Esophagus muscularis mucosa (tissue), 4 donors: ENCODE measurements at regions not wholly inside any gene's neighbourhood (a gene's known extent, or its start where the extent isn't known, plus 50 kb on each side); places are given as distances from the start of the nearest gene placed in this dataset.
A peak's percentile ranks its signal among the peaks of the same experiment; 100 is the strongest.

Experiments used
- DNase-seq: peaks from one replicate; pipeline ENCODE4 v3.0.0-alpha.2; 2017; ENCODE audit errors: extremely low spot score
- H3K27ac ChIP-seq, 4 donors: fragments of 200-600 bp; sonication (generic); replicated peaks in 1 of 4; 1 replicate in 3 of 4; 2 replicates in 1 of 4; pipeline ENCODE4 v1.5.1; 2016 to 2019; ENCODE audit warnings: mild to moderate bottlenecking in 1 of 4
- H3K27me3 ChIP-seq, 4 donors: fragments of 200-600 bp; sonication (generic); one replicate each; pipeline versions ENCODE4 v1.5.1 to v1.6.0; 2016 to 2019
- H3K36me3 ChIP-seq, 4 donors: fragments of 200-600 bp; sonication (generic); one replicate each; pipeline ENCODE4 v1.5.1; 2016 to 2019
- H3K4me1 ChIP-seq, 4 donors: fragments of 200-600 bp; sonication (generic); one replicate each; pipeline ENCODE4 v1.5.1; 2016 to 2019
- H3K4me3 ChIP-seq, 4 donors: fragments of 200-600 bp; sonication (generic); 1 replicate in 2 of 4; 2 replicates in 2 of 4; pipeline ENCODE4 v1.5.1; 2016 to 2019; ENCODE audit warnings: mild to moderate bottlenecking in 4 of 4, moderate library complexity in 1 of 4
- H3K9me3 ChIP-seq, 4 donors: fragments of 200-600 bp; sonication (generic); 1 replicate in 3 of 4; 2 replicates in 1 of 4; pipeline ENCODE4 v1.5.1; 2016 to 2019
- EP300 ChIP-seq: sonication (generic); formaldehyde crosslinking; IDR thresholded peaks from one replicate; pipeline ENCODE4 v1.6.1; 2017; ENCODE audit warnings: antibody characterized with exemption
- POLR2A ChIP-seq: fragments of 450-650 bp; IDR thresholded peaks from one replicate; pipeline ENCODE4 v1.6.1; 2017; ENCODE audit warnings: antibody characterized with exemption, moderate library complexity, mild to moderate bottlenecking, low read depth
- POLR2AphosphoS5 ChIP-seq, 2 donors: sonication (generic); formaldehyde crosslinking; IDR thresholded peaks; one replicate each; pipeline ENCODE4 v1.6.1; 2017; ENCODE audit warnings: antibody characterized with exemption in 2 of 2
- WGBS: methylation state at CpG from one replicate; pipeline ENCODE4 v1.1.5; 2018; 5-methylcytosine and 5-hydroxymethylcytosine counted together
- intact Hi-C: fragments of 100-400 bp; cut with DNase I; formaldehyde crosslinking; loops from one replicate; pipeline ENCODE4 v1.15.1; 2023
- TF ChIP-seq, protein P1 (sequence below), 3 experiments: fragments of 200-600 bp in 2 of 3; fragments of 450-650 bp in 1 of 3; sonication (generic) in 2 of 3; IDR thresholded peaks; one replicate each; pipeline ENCODE4 v1.5.1; 2017 to 2019; ENCODE audit warnings: antibody characterized with exemption in 3 of 3, mild to moderate bottlenecking in 2 of 3, moderate library complexity in 1 of 3

DNA sequence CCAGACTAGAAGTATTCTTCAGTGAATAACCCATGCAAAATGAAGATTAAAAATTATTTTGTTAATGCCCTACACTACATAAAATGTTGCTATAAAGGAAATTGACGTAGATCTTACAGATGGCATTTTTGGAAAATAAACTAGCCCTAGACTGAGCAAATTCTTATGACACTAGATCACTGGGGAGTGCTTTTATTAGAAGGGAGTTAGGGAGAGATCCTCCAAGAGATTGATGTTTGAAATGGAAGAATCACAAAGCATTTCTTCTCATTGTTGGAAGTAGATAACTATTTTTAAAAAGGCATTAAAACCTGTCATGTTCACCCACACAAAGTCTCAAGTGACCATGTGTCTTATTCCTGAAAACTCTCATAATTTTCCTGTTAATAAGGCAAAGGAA is 351.1 kb upstream of the TLE4 start:
- no peak overlapping the region for H3K4me3 ChIP-seq
- no peaks in the 10 kb centered on the region for H3K4me1 ChIP-seq
- no peak for TF ChIP-seq EP300
- TF ChIP-seq, protein P1, sequence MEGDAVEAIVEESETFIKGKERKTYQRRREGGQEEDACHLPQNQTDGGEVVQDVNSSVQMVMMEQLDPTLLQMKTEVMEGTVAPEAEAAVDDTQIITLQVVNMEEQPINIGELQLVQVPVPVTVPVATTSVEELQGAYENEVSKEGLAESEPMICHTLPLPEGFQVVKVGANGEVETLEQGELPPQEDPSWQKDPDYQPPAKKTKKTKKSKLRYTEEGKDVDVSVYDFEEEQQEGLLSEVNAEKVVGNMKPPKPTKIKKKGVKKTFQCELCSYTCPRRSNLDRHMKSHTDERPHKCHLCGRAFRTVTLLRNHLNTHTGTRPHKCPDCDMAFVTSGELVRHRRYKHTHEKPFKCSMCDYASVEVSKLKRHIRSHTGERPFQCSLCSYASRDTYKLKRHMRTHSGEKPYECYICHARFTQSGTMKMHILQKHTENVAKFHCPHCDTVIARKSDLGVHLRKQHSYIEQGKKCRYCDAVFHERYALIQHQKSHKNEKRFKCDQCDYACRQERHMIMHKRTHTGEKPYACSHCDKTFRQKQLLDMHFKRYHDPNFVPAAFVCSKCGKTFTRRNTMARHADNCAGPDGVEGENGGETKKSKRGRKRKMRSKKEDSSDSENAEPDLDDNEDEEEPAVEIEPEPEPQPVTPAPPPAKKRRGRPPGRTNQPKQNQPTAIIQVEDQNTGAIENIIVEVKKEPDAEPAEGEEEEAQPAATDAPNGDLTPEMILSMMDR (IDR thresholded peaks at IDR 0.05) = no peak
- TF ChIP-seq POLR2A = no peak
- H3K36me3 ChIP-seq = no peaks in the 10 kb centered on the region
- intact Hi-C loops = no loop called here
- H3K27me3 ChIP-seq = no peaks in the 10 kb centered on the region
- no peak overlapping the region for H3K27ac ChIP-seq
- 50% methylated on average over 1 of the region's 1 CpG for WGBS
- no peak for DNase-seq
- no peaks in the 10 kb centered on the region for H3K9me3 ChIP-seq

GRCh38 chr9:79221084-79221483 is 350.7 kb upstream of the TLE4 start:
- no peaks in the 10 kb centered on the region for H3K4me1 ChIP-seq
- intact Hi-C loops = no loop called here

GRCh38 chr9:79222483-79222882 is 349.3 kb upstream of the TLE4 start:
- Histone ChIP-seq H3K9me3 (no peaks in the 10 kb centered on the region), H3K27ac (no peak overlapping the region), H3K36me3 (no peaks in the 10 kb centered on the region), H3K4me3 (no peak overlapping the region), H3K27me3 (no peaks in the 10 kb centered on the region), H3K4me1 (no peaks in the 10 kb centered on the region)
- intact Hi-C loops = no loop called here
- 96% methylated on average over 2 of the region's 2 CpGs for WGBS
- TF ChIP-seq POLR2A = no peak
- no peak for TF ChIP-seq EP300
- TF ChIP-seq POLR2AphosphoS5 (IDR thresholded peaks at IDR 0.05) = no peak
- TF ChIP-seq, protein P1 (IDR thresholded peaks at IDR 0.05) = no peak
- no peak for DNase-seq

More at GRCh38 chr9:79221084-79221483, 350.7 kb upstream of the TLE4 start:
- Histone ChIP-seq H3K4me3 (no peak overlapping the region), H3K27me3 (no peaks in the 10 kb centered on the region), H3K36me3 (no peaks in the 10 kb centered on the region), H3K9me3 (no peaks in the 10 kb centered on the region), H3K27ac (no peak overlapping the region)
- DNase-seq = no peak
- TF ChIP-seq POLR2AphosphoS5 (IDR thresholded peaks at IDR 0.05) (no peak), POLR2A (no peak), EP300 (no peak)
- TF ChIP-seq, protein P1 (IDR thresholded peaks at IDR 0.05) = no peak
- WGBS = 50% methylated on average over 1 of the region's 1 CpG

DNA sequence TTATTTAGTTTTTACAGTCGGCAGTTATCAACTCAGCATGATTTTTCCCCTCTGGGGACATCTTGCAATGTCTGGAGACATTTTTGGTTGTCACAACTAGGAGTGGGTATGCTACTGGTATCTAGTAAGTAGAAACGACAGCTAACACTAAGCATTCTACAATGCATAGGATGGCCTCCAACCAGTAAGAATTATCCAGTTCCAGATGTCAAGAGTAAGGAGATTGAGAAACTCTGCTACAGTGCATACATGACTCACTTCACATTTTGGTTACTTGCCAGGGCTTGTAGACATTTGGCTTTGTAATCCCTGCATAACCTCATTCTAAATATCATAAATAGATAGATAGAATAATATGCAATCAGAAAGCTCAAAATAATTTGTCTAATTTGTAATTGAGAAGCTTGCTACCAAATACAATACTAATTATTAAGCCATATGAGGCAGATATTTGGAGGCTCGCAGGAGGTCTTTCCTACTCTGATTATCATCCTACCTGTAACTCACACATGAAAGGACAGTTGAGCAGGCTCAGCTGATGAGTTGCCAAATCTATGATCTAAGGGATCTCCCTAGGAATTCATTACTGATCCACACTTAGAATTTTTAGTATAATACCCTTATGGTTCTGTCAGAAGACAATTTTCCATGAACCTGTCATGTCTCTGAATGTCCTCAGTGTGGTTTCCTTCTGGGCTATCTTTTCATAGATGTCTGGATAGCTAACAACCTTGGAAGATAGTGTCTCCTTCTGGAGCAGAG is 346.9 kb upstream of the TLE4 start:
- intact Hi-C loops = no loop called here
- no peaks in the 10 kb centered on the region for H3K36me3 ChIP-seq
- H3K27me3 ChIP-seq = no peaks in the 10 kb centered on the region
- 90% methylated on average over 3 of the region's 3 CpGs for WGBS
- TF ChIP-seq POLR2A = no peak
- no peak for TF ChIP-seq POLR2AphosphoS5 (IDR thresholded peaks at IDR 0.05)
- TF ChIP-seq, protein P1 (IDR thresholded peaks at IDR 0.05) = no peak
- TF ChIP-seq EP300 = no peak
- no peak overlapping the region for H3K27ac ChIP-seq
- DNase-seq = no peak
- H3K4me1 ChIP-seq = no peaks in the 10 kb centered on the region
- no peak overlapping the region for H3K4me3 ChIP-seq
- no peaks in the 10 kb centered on the region for H3K9me3 ChIP-seq

GRCh38 chr9:79233542-79233941 is 338.2 kb upstream of the TLE4 start:
- H3K9me3 ChIP-seq = peaks cover 0 to 6% (median 2%) of the 10 kb centered on the region in 4 donors
- no peaks in the 10 kb centered on the region for H3K27me3 ChIP-seq
- no peak overlapping the region for H3K27ac ChIP-seq
- no peaks in the 10 kb centered on the region for H3K4me1 ChIP-seq
- DNase-seq = no peak
- H3K36me3 ChIP-seq = no peaks in the 10 kb centered on the region
- 74% methylated on average over 2 of the region's 2 CpGs for WGBS
- TF ChIP-seq, protein P1 (IDR thresholded peaks at IDR 0.05) = peak in 1 of 3 experiments; percentile 24
- TF ChIP-seq POLR2A = no peak
- intact Hi-C loops = no loop called here
- no peak overlapping the region for H3K4me3 ChIP-seq
